ENCODE measurements at regions not wholly inside any gene's neighbourhood (a gene's known extent, or its start where the extent isn't known, plus 50 kb on each side); places are given as distances from the start of the nearest gene placed in this dataset.

- no peak for DNase-seq (ENCODE audit: low read depth)
Measured at GRCh38 chr2:128793404-128793803, 474.7 kb upstream of the HS6ST1 start.

GRCh38 chr2:128794285-128794684 is 475.6 kb upstream of the HS6ST1 start:
- DNase-seq (ENCODE audit: low read depth) = no peak

GRCh38 chr2:128796321-128796720 is 477.7 kb upstream of the HS6ST1 start:
- no peak for DNase-seq (ENCODE audit: low read depth)

- no peak for DNase-seq (ENCODE audit: low read depth)
Measured at GRCh38 chr2:128797092-128797491, 478.4 kb upstream of the HS6ST1 start.

GRCh38 chr2:128797533-128797932 is 478.9 kb upstream of the HS6ST1 start:
- no peak for DNase-seq (ENCODE audit: low read depth)

- no peak for DNase-seq (ENCODE audit: low read depth)
Measured at GRCh38 chr2:128797937-128798336, 479.3 kb upstream of the HS6ST1 start.

GRCh38 chr2:128798502-128799283 is 480.0 kb upstream of the HS6ST1 start:
- DNase-seq (ENCODE audit: low read depth) = no peak

GRCh38 chr2:128799284-128799552 is 480.6 kb upstream of the HS6ST1 start:
- no peak for DNase-seq (ENCODE audit: low read depth)

- no peak for DNase-seq (ENCODE audit: low read depth)
Measured at GRCh38 chr2:128799730-128800129, 481.1 kb upstream of the HS6ST1 start.

- DNase-seq (ENCODE audit: low read depth) = no peak
Measured at GRCh38 chr2:128801576-128801975, 482.9 kb upstream of the HS6ST1 start.

GRCh38 chr2:128803222-128803621 is 484.6 kb upstream of the HS6ST1 start:
- DNase-seq (ENCODE audit: low read depth) = no peak

- no peak for DNase-seq (ENCODE audit: low read depth)
Measured at GRCh38 chr2:128805237-128805636, 486.6 kb upstream of the HS6ST1 start.

GRCh38 chr2:128805918-128806317 is 487.2 kb upstream of the HS6ST1 start:
- no peak for DNase-seq (ENCODE audit: low read depth)

GRCh38 chr2:128807317-128807716 is 488.6 kb upstream of the HS6ST1 start:
- no peak for DNase-seq (ENCODE audit: low read depth)

- no peak for DNase-seq (ENCODE audit: low read depth)
Measured at GRCh38 chr2:128808462-128809258, 490.0 kb upstream of the HS6ST1 start.

GRCh38 chr2:128809259-128809636 is 490.6 kb upstream of the HS6ST1 start:
- DNase-seq (ENCODE audit: low read depth) = no peak

- DNase-seq (ENCODE audit: low read depth) = no peak
Measured at GRCh38 chr2:128809880-128810279, 491.2 kb upstream of the HS6ST1 start.

- DNase-seq (ENCODE audit: low read depth) = no peak
Measured at GRCh38 chr2:128812183-128812940, 493.7 kb upstream of the HS6ST1 start.

GRCh38 chr2:128813352-128814034 is 494.8 kb upstream of the HS6ST1 start:
- DNase-seq (ENCODE audit: low read depth) = no peak

GRCh38 chr2:128815248-128815647 is 496.6 kb upstream of the HS6ST1 start:
- DNase-seq (ENCODE audit: low read depth) = no peak

GRCh38 chr2:128817171-128817570 is 498.5 kb upstream of the HS6ST1 start:
- DNase-seq (ENCODE audit: low read depth) = no peak

GRCh38 chr2:128817813-128818212 is 499.1 kb upstream of the HS6ST1 start:
- no peak for DNase-seq (ENCODE audit: low read depth)
